MM.1S (cell line): ENCODE measurements at regions not wholly inside any gene's neighbourhood (a gene's known extent, or its start where the extent isn't known, plus 50 kb on each side); places are given as distances from the start of the nearest gene placed in this dataset.

Experiments used
- EZH2 ChIP-seq: fragments of 300-600 bp; sonication (generic); optimal IDR thresholded peaks from 2 replicates; pipeline ENCODE3; 2017; ENCODE audit warnings: low read depth, mild to moderate bottlenecking, antibody characterized with exemption, low read length, mixed read lengths
- TF ChIP-seq, protein P1 (sequence below): fragments of 300-600 bp; sonication (generic); IDR thresholded peaks from 2 replicates; pipeline ENCODE4 v1.5.1; 2016; ENCODE audit warnings: antibody characterized with exemption, low read length, mixed read lengths

DNA sequence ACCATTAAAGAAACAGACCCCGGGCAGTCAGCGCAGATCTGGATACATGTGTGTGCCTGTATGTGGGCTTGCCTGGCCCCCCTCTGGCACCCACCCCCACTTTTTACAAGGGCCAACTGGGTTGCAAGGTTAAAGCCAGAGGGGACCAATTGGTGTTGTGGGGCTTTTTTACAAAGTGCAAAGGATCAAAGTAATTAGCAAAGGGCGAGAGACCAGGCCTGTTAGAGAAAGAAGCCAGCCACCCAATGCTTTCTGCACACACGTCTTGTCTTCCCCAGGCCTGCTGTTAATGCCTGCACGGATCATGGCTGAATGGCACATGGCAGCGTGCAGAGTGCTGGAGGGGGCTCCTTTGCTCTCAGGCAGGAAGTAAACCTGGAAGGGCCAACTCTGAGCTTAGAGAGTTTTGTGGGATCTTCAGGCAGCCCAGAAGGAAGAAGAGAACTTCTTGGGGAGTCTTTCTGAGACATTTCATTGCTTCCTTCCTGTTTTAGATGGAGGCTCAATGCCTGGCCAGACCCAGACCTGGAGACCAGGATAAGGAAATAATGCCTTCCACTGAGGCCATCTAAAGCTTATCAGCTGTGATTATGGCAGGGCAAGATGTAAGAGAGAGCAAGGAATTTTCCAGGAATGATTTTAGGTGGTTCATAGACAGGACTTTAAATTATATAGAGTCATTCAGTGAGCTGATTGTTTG, 523.4 kb upstream of the TBX3 start:
- TF ChIP-seq, protein P1, sequence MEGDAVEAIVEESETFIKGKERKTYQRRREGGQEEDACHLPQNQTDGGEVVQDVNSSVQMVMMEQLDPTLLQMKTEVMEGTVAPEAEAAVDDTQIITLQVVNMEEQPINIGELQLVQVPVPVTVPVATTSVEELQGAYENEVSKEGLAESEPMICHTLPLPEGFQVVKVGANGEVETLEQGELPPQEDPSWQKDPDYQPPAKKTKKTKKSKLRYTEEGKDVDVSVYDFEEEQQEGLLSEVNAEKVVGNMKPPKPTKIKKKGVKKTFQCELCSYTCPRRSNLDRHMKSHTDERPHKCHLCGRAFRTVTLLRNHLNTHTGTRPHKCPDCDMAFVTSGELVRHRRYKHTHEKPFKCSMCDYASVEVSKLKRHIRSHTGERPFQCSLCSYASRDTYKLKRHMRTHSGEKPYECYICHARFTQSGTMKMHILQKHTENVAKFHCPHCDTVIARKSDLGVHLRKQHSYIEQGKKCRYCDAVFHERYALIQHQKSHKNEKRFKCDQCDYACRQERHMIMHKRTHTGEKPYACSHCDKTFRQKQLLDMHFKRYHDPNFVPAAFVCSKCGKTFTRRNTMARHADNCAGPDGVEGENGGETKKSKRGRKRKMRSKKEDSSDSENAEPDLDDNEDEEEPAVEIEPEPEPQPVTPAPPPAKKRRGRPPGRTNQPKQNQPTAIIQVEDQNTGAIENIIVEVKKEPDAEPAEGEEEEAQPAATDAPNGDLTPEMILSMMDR = no peak
- no peak for TF ChIP-seq EZH2
